GM19238 (cell line): ENCODE measurements at regions not wholly inside any gene's neighbourhood (a gene's known extent, or its start where the extent isn't known, plus 50 kb on each side); places are given as distances from the start of the nearest gene placed in this dataset.

ENCODE experiments used
- DNase-seq: peaks from one replicate; pipeline ENCODE4 v3.0.0; 2011; ENCODE audit warnings: low spot score; ENCODE audit not compliant: insufficient read length

DNA sequence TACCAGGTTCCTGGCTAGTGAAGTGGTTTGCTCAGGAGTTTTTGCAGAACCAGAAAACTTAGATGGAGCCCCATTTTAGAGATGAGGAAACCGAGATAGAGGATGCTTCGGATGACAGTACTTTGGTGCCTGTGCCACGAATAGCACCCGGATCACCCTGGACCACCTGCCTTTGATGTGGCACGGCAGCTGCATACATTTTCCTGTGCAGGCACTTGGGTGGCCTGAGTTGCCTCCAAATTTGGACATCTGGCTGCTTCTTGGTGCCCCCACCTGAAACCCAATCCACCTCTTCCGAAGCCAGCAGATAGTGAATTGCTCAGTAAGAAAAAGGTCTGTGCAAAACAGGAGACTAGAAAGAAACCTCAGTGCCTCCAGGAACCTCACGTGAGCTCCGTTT, 140.6 kb upstream of the ID2 start:
- no peak for DNase-seq

DNA sequence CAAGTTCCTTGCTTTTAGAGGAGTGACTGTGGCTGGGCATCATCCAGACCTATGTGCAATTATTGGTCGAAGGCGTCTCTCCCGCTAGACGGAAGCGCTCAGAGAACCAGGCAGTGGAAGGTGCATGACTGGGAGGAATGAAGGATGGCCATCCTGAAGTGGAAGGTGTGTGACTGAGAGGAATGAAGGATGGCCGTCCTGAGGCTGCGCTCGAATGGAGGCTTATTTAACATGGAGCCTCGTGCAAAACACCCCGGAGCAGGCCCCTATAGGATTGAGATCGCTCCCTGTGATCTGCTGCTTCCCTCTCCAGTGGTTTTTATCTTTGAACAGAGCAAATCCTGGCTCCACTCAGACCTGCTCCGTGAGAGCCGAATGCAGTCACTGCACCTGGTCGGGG, 140.2 kb upstream of the ID2 start:
- no peak for DNase-seq

DNA sequence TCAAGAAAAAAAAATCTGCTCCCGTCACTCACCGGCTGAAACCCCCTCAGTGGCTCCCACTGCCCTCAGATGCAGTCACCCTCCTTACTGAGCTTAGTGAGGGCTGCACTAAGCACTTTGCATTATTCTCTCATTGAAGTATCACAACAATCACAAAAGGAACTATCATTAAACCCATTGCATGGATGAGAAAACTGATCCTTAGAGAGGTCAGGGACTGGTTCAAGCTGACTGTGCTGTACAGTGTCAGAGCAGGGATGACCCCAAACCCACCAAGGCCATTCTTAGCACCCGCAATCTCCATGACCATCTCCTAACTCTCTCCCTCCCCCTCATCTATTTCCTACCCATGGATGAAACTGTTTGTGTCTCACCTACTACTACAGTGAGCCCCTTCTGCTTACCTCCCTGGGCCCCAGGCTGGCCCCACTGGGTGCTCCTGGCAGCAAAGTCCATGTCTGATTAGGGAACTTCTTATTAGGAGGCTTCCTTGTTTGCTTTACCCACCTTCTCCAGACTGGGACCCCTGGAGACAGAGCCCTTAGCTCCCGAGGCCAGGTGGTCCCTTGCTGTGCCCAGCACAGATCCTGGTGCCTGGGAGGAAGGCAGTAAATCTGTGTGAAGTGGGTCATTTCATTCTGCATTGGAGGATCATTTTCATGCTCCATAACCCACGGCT, 139.3 kb upstream of the ID2 start:
- DNase-seq: no peak

DNA sequence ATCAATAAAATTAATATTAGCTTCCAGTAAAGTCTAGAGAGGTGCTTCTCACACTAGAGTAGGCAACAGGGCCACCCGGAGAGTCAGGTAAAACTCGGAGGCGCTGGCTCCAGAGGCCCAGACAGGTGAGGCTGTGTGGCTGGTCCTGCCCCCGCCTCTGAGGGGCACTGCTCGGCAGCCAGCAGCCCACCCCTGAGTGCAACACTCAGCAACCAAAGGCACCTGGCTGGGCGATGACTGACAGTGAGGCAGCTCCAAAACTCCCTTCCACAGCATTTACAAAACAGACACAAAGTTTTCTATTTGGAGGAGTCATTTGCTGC, 138.8 kb upstream of the ID2 start:
- no peak for DNase-seq

DNA sequence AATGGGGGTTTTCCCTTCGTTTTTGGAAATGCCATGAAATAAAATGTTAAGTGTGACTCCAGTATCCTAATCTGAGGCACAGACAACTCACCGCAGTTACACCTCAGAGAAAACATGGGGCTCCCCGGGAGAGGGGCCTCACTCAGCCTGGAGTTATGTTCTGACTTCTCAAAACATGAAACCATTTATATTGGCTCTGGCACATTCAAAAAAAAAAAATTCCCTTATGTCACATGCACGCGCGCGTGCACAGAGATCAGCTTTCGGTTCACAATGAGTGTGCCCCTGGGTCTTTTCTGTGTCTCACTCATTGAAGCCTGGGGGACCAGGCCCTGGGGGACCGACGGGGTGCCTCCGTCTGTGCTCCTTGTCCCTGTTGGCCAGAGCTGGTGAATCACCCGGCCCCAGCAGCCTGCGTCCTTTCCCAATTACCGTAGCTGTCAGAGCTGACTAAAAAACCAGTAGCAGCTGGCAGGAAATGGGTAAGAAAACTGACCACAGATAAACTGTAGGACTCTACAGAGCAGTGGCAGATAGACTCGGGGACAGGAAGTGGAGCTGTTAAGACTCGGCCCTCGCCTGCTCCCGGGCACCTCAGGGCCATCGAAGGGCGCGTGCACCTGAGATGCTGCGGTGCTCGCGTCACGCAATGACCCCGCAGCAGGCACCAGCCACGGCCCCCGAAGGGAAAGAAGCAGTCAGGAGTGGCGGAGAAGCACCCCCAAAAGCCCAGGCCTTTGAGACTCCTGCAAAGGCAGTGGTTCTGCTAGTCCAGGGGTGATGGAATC, 138.3 kb upstream of the ID2 start:
- DNase-seq: peak; percentile 71

DNA sequence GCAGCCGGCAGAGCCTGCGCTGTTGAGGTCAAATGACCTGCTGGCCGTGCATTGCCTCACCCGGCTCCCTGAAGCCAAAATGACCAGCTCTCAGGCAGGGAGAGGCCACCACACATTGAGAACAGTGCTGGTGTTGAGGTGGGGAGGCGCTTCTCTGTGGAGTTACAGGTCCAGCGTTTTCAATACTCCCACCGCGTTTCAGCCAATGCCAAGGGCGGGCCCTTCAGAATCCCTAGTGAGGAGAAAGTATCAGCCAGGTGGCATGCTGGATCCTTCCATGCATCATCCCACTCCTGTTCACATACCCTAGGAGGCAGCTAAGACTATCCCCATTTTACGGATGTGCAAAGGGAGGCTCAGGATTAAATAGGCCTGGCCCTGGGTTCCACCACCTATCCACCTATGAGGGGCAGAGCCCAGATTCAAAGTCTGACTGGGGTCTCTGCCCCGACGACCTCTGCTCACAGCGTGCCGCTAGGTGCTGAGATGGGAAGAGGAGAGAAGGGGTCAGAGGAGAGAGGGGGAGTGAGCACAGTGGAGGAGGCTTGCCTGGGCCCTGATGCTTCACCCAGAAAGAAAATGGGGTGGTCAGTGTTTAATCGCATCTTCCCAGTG, 137.6 kb upstream of the ID2 start:
- DNase-seq: no peak

DNA sequence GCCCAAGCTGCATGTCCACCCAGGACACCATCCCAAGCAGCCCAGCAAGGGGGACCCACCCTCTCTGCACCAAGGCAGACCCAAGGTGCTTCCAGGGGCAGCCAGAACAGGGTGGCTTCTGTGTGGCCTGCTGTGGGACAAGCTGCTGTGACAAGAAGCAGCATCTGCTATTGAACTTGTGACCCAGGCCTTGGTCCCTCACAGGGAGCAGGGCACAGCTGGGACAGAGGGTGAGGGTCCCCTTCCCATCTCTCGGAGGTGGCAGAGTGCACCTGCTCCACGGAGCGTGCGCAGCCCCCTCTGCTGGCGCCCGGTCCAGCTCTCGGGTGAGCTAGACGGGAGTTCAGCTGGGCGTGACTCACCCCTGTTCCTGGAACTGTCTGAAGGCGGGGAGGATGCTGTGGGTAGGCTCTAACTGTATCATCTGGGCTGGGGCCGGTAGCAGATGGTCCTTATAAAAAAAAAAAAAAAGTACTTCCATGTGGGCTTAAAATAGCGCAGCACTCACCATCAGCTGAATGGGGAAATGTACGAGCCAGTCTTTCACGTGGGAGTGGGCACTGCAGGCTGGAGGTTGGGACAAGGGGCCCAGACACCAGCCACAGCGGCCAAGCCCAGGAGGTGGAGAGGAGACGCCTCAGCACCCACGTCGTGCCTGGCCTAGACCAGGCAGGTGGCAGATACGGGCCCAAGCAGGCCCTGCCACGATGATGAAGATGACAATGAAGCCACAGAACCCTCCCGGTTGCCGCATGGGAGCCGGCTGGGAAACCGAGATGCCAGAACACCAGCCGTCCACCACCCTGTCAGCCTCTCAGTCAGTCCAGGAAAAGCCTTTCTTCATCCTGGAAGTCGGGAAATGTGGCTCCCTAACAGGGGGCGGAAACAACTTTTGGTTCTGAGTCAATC, 136.8 kb upstream of the ID2 start:
- peak; percentile 68 for DNase-seq

DNA sequence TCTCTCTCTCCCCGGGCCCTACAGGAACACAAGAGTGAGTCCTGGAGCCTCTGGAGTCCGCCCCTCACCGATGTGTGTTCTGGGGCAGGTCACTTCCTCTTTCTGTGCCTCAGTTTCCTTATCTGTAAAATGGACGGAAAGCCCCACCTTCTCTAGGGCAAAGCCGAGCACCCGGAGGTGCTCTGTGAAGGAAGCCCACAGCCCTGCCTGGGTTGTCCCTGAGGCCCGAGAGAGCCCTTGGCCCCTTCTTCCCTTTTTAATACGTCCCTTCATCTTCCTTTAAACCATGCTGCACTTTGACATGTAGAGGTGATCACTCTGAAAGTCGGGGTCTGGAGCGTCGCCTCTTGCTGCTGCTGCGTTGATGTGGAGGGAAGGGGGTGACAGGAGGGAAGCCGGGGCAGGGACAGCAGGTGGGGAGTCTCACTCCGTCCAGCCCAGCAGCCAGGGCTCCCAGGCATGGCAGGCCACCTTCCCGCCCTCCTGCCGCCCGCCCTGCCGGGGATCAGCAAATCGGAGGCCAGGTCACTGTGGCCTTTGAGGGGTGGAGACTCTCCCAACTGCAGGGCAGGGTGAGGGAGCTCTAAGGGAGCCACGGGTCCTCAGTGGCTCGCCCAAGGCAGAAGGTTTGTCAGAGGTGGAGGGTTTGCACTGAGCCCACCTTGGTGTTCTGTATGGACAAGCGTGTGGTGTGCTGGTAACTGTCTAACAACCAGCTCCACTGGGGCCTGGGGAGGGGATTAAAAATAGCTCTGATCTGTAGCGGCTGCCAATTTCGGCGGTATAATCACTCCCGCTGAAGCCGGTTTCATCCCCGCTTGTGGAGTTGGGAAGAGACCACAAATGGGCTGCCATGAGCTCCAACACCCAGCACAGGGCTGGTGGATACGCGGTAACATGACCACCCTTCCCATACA, 135.9 kb upstream of the ID2 start:
- no peak for DNase-seq

DNA sequence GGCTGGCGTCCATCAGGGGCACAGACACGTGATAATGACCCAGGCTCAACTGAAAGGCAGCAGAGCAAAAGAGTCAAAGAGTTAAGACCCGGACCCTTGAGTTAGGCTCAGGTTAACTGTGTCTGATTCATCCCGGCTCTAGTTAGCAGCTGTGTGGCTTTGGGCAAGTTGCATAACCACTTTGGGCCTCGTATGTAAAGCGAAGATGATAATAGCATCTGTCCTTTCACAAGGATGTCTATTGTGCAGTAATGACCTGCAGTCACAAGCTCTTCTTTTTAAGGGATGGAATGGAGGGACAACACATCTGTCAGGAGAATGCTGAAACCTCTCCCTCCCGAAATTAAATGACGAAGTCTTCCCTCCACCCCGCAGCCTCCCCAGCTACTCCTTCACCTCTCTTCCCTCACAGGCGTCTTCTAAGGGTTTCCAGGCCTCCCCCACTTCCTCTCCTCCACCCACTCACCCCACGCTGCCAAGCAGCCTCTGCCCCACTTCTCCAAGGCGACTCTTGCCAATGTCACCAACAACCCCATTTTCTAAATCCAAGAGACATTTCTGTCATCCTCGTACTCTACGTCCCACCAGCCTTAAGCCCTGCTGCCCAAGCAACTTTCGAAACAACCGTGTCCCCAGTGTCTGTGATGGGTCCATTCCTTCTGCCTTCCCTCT, 135.1 kb upstream of the ID2 start:
- no peak for DNase-seq

DNA sequence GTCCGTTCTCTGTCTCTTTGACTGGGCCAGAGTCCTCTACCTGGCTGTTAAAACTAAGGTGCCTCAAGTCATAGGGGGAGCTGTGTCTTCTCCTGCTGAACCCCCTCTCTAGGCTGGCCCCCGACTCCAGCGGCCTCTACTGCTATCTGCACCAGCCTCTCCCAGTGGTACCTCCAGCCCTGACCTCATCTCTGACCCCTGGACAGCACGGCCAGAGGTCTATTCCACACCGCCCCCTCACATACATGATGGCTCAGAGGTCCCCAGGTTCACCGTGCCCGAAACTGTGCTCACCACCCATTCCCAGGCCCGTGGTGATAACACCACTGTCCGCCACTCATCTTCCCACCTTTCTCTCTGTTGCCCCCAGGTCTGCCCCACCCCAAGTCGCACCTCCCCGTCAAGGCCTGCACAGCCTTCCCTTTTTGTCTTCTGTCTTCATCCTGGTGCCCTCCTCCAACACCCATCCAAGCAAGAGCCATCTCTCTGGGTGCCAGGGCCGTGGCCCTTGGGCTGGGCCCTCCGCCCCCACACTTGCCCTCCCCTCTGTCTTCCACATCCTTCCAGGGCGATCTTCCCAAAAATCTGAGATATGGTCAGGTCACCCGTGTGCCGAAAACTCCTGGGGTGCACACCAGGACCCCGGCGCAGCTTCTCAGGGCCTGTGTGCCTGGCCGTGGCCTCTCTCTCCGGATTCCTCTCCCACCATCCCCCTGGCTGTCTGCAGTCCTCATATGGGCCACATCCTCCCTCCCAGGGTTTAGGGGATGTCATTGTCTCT, 134.4 kb upstream of the ID2 start:
- DNase-seq: no peak

DNA sequence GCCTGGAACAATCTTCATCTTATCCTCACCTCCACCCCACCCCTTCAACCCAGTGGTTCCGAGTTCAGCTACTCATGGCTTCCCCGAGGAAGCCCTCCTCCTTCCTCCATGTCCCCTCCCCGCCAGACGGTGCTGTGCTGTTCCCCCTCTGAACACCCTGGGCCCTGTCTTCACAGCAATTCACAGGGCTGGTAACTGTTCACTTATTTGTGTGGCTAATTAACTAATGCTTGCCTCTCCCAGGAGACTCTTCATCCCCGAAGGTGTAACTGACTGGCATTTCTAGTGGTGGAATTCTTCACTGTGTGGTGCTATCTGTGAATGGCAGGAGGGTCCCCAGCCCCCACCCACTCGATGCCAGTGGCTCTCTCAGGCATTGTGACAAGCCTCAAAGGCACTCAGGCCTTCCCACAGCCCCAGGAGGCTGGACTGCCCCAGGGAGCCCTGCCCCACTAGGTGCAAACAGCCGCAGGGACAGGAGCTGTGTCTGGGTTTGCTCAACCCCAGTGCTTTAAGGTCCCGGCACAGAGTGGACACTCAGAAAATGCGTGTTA, 133.7 kb upstream of the ID2 start:
- no peak for DNase-seq

DNA sequence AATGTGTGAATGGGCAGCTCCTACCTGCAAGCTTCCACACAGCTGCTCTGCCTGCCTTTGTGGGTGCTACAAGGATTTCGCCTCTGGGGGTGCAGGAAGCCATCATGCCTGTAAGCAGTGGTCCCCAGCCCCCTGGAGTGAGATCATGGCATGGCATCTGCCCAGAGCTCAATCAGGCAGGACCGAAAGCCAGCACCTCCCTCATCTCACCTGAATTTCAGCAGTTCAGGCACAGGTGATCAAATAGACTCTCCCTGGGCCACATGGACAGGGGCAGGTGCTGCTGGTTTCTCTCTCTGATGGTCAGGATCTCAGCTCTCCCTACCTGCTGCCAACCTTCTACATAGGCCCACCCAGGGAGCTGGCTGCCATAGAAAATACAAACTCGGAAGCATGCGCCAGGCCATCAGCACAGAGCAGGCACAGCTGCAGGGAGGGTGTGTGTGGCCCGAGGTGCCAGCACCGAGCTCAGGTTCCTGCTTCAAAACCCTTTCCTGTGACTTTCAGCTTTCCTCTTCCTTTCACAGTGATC, 133.2 kb upstream of the ID2 start:
- DNase-seq: no peak

DNA sequence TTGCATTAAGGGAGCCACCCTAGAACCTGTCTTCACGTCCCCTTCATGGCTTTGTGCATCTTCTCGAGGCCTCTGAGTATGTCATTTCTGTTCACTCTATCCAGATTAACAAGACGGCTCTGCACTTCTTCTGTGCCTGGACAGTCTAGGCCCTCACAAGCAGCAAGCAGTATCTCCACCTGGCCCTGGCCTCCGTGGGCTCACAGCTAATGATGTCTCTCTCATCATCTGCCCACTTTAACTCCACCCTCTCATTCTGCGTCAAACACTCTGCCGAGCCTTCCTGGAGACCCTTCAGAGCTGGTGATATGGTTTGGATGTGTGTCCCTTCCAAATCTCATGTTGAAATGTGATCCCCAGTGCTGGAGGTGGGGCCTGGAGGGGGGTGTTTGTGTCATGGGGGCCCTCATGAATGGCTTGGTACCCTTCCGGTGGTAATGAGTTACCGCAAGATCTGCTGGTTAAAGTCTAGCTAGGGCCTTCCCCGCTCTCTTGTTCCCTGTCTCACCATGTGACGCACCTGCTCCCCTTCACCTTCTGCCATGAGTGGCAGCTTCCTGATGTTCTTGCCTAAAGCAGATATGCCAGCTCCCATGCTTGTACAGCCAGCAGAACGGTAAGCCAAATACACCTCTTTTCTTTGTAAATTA, 132.5 kb upstream of the ID2 start:
- no peak for DNase-seq

DNA sequence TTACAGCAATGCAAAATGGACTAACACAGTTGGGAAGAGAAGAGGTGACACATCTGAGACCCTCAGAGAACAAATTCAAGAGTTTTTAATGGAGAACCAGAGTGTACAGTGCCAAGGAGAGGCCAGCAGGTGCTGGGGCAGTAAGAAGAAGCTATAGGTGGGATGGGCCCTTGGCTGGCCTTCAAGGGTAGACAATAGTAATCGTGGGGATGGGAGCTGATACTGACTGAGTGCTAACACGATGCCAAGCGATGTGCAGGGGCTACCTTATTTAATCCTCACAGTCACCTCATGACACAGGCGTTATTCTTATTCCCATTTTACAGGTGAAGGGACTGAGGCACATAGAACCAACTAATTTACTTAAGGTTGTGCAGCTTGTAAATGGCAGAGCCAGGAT, 131.9 kb upstream of the ID2 start:
- no peak for DNase-seq

DNA sequence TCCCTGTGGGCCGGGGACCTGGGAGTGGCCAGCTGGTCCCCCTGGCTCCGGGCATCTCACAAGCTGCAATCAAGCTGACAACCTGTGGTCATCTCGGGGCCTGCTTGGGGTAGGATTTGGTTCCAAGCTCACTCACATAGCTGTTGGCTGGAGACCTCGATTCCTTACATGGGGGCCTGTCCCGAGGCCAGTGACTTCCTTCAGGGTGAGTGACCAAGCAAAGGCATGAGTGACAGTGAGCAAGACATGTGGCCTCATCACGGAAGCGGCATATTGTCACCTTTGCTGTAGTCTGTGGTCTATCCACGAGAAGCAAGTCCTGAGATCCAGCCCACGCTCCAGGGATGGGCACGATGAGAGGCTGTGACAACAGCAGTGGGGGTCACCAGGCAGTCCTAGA, 131.4 kb upstream of the ID2 start:
- no peak for DNase-seq

DNA sequence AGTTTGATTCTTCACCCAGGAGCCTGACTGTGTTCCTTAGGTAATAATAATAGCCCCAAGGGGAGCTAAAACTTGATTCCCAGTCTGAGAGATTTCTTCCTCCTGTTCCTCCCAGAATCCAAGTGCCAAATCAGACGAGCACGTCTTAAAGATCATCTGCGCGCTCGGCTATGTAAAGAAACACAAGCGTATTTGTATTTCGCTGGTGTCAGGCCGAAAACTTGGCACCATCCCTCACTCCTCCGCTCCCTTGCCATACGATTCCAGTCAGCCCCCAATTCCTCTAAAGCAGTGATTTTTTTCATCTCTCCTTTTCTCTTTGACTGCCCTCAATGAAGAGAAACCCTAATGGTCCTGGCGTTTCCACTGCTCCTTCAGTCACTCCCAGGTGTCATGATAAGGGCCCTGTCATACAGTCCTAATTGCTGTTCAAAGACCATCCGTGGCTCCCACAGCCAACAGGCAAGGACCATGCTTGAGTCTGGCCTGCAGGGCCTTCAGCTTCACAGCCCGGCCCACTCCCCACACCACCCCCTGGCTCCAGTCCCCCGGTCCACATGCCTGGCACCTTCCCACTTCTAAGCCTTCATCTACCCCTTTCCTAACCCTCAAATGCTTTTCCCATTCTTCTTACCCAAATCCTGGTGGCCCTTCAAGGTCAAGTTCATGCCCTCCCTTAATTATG, 130.8 kb upstream of the ID2 start:
- no peak for DNase-seq

DNA sequence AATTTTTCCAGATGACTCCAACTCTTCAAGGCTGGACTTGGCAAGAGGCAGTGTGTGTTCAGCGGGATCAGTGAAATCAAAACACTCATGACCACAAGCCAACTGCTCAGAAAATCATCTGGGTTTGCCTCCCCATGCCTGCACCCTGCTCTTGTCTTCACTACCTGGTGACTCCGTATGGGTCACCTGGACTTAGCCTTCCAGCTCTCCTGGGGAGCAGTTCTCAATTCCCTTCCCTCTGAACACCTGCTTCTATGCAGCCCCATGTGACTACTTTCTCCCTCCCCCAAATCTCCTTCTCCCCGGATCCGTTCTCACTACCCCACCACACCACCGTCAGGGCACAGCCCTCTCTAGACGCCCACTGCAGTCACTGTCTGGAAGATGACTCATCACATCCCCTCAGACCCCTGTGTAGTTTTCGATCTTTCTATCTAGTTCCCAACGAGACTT, 130.2 kb upstream of the ID2 start:
- DNase-seq: no peak
